Fibroblast of the conjunctiva (primary cell): ENCODE measurements at regions not wholly inside any gene's neighbourhood (a gene's known extent, or its start where the extent isn't known, plus 50 kb on each side); places are given as distances from the start of the nearest gene placed in this dataset.

ENCODE experiments used
- DNase-seq: peaks from one replicate; pipeline ENCODE4 v3.0.0-alpha.2; 2010; ENCODE audit warnings: low read depth

- DNase-seq: no peak
These were observed 138.2 kb upstream of the NTM start for GRCh38 chr11:131232261-131232660.

- no peak for DNase-seq
These were observed 136.2 kb upstream of the NTM start for GRCh38 chr11:131234221-131234620.

GRCh38 chr11:131235328-131236298 lies 134.8 kb upstream of the NTM start:
- no peak for DNase-seq

GRCh38 chr11:131240421-131240820 lies 130.0 kb upstream of the NTM start:
- no peak for DNase-seq

GRCh38 chr11:131242476-131243000 lies 127.9 kb upstream of the NTM start:
- no peak for DNase-seq

GRCh38 chr11:131246156-131246555 lies 124.3 kb upstream of the NTM start:
- DNase-seq: no peak

- DNase-seq: no peak
These were observed 123.8 kb upstream of the NTM start for GRCh38 chr11:131246663-131247062.

- DNase-seq: no peak
These were observed 121.8 kb upstream of the NTM start for GRCh38 chr11:131248588-131248987.

- DNase-seq: no peak
These were observed 117.2 kb upstream of the NTM start for GRCh38 chr11:131253142-131253655.

- DNase-seq: no peak
These were observed 116.7 kb upstream of the NTM start for GRCh38 chr11:131253656-131254151.

GRCh38 chr11:131254254-131254653 lies 116.2 kb upstream of the NTM start:
- DNase-seq: no peak

GRCh38 chr11:131274233-131274632 lies 96.2 kb upstream of the NTM start:
- DNase-seq: no peak

GRCh38 chr11:131275580-131275979 lies 94.8 kb upstream of the NTM start:
- DNase-seq: no peak

- DNase-seq: no peak
These were observed 91.9 kb upstream of the NTM start for GRCh38 chr11:131278472-131278871.

- DNase-seq: no peak
These were observed 90.6 kb upstream of the NTM start for GRCh38 chr11:131279654-131280384.

- DNase-seq: no peak
These were observed 89.1 kb upstream of the NTM start for GRCh38 chr11:131281316-131281715.

- DNase-seq: no peak
These were observed 86.4 kb upstream of the NTM start for GRCh38 chr11:131284041-131284440.

- DNase-seq: no peak
These were observed 81.8 kb upstream of the NTM start for GRCh38 chr11:131288521-131289091.

- DNase-seq: no peak
These were observed 80.2 kb upstream of the NTM start for GRCh38 chr11:131290185-131290584.

GRCh38 chr11:131295986-131296385 lies 74.4 kb upstream of the NTM start:
- DNase-seq: no peak

GRCh38 chr11:131297441-131297840 lies 73.0 kb upstream of the NTM start:
- DNase-seq: no peak
